ENCODE measurements at regions not wholly inside any gene's neighbourhood (a gene's known extent, or its start where the extent isn't known, plus 50 kb on each side); places are given as distances from the start of the nearest gene placed in this dataset.

- Histone ChIP-seq H4K91ac (ENCODE audit: low read length) (no peak overlapping the region), H2AFZ (ENCODE audit: low read depth, low read length) (no peak overlapping the region), H3K14ac (ENCODE audit: low read length in 2 of 2) (no peak overlapping the region), H3K9ac (ENCODE audit: low read length) (no peak overlapping the region), H3K27ac (ENCODE audit: low read length, poor library complexity, severe bottlenecking) (no peak overlapping the region), H3K36me3 (ENCODE audit: control insufficient read depth in 1 of 2, insufficient read depth in 2 of 2, low read depth in 1 of 2, low read length in 2 of 2) (no peaks in the 10 kb centered on the region), H3K9me3 (ENCODE audit: control insufficient read depth, low read length) (peaks cover 14% of the 10 kb centered on the region), H3K18ac (ENCODE audit: low read depth in 1 of 2, low read length in 2 of 2) (no peak overlapping the region), H2BK15ac (ENCODE audit: low read depth, poor library complexity, severe bottlenecking) (no peak overlapping the region), H4K8ac (ENCODE audit: low read length) (no peak overlapping the region), H3K27me3 (ENCODE audit: control insufficient read depth in 1 of 2, insufficient read depth in 1 of 2, low read length in 2 of 2) (no peaks in the 10 kb centered on the region), H2BK12ac (ENCODE audit: low read length in 2 of 2) (no peak overlapping the region), H2BK120ac (ENCODE audit: low read depth, low read length) (no peak overlapping the region), H3K23ac (ENCODE audit: low read length in 2 of 2) (no peak overlapping the region), H3K4me1 (ENCODE audit: control insufficient read depth, insufficient read depth, low read depth, low read length) (no peaks in the 10 kb centered on the region), H2BK5ac (ENCODE audit: low read depth, low read length, poor library complexity, severe bottlenecking) (no peak overlapping the region), H2AK5ac (ENCODE audit: low read length, severe bottlenecking) (no peak overlapping the region), H3K79me1 (replicated peaks; ENCODE audit: low read length, poor library complexity, severe bottlenecking) (no peaks in the 10 kb centered on the region), H3K4me2 (ENCODE audit: low read length, poor library complexity, severe bottlenecking) (no peak overlapping the region), H3K4me3 (ENCODE audit: insufficient read depth in 1 of 2, low read depth in 1 of 2, low read length in 2 of 2) (no peak overlapping the region), H3K4ac (ENCODE audit: low read depth in 1 of 2, low read length in 2 of 2) (no peak overlapping the region)
- no CpG with 5 or more reads among the region's 1 CpG for WGBS
- no peak for DNase-seq
These were observed 942.2 kb downstream of the REEP3 start for GRCh38 chr10:64463406-64463805.

- no peak overlapping the region for H2BK5ac ChIP-seq (ENCODE audit: low read depth, low read length, poor library complexity, severe bottlenecking)
- H2AK5ac ChIP-seq (ENCODE audit: low read length, severe bottlenecking) = no peak overlapping the region
- H3K4me2 ChIP-seq (ENCODE audit: low read length, poor library complexity, severe bottlenecking) = no peak overlapping the region
- no peak overlapping the region for H2BK12ac ChIP-seq (ENCODE audit: low read length in 2 of 2)
- H3K4me1 ChIP-seq (ENCODE audit: control insufficient read depth, insufficient read depth, low read depth, low read length) = no peaks in the 10 kb centered on the region
- no peak overlapping the region for H4K8ac ChIP-seq (ENCODE audit: low read length)
- H3K14ac ChIP-seq (ENCODE audit: low read length in 2 of 2) = no peak overlapping the region
- no peak for DNase-seq
- peaks cover 14% of the 10 kb centered on the region for H3K9me3 ChIP-seq (ENCODE audit: control insufficient read depth, low read length)
- no peaks in the 10 kb centered on the region for H3K36me3 ChIP-seq (ENCODE audit: control insufficient read depth in 1 of 2, insufficient read depth in 2 of 2, low read depth in 1 of 2, low read length in 2 of 2)
- no peak overlapping the region for H3K27ac ChIP-seq (ENCODE audit: low read length, poor library complexity, severe bottlenecking)
- no peak overlapping the region for H2AFZ ChIP-seq (ENCODE audit: low read depth, low read length)
- H3K9ac ChIP-seq (ENCODE audit: low read length) = no peak overlapping the region
- H3K79me1 ChIP-seq (replicated peaks; ENCODE audit: low read length, poor library complexity, severe bottlenecking) = no peaks in the 10 kb centered on the region
- no peak overlapping the region for H2BK120ac ChIP-seq (ENCODE audit: low read depth, low read length)
- no peak overlapping the region for H2BK15ac ChIP-seq (ENCODE audit: low read depth, poor library complexity, severe bottlenecking)
- no peak overlapping the region for H4K91ac ChIP-seq (ENCODE audit: low read length)
- no peak overlapping the region for H3K18ac ChIP-seq (ENCODE audit: low read depth in 1 of 2, low read length in 2 of 2)
- H3K23ac ChIP-seq (ENCODE audit: low read length in 2 of 2) = no peak overlapping the region
- H3K4me3 ChIP-seq (ENCODE audit: insufficient read depth in 1 of 2, low read depth in 1 of 2, low read length in 2 of 2) = no peak overlapping the region
- H3K4ac ChIP-seq (ENCODE audit: low read depth in 1 of 2, low read length in 2 of 2) = no peak overlapping the region
- H3K27me3 ChIP-seq (ENCODE audit: control insufficient read depth in 1 of 2, insufficient read depth in 1 of 2, low read length in 2 of 2) = no peaks in the 10 kb centered on the region
- no CpG with 5 or more reads among the region's 2 CpGs for WGBS
These were observed 944.5 kb downstream of the REEP3 start for GRCh38 chr10:64465653-64466052.

- Histone ChIP-seq H3K23ac (ENCODE audit: low read length in 2 of 2) (no peak overlapping the region), H2AK5ac (ENCODE audit: low read length, severe bottlenecking) (no peak overlapping the region), H4K8ac (ENCODE audit: low read length) (no peak overlapping the region), H3K4me3 (ENCODE audit: insufficient read depth in 1 of 2, low read depth in 1 of 2, low read length in 2 of 2) (no peak overlapping the region), H3K4me1 (ENCODE audit: control insufficient read depth, insufficient read depth, low read depth, low read length) (no peaks in the 10 kb centered on the region), H2AFZ (ENCODE audit: low read depth, low read length) (no peak overlapping the region), H2BK120ac (ENCODE audit: low read depth, low read length) (no peak overlapping the region), H4K91ac (ENCODE audit: low read length) (no peak overlapping the region), H3K9ac (ENCODE audit: low read length) (no peak overlapping the region), H3K9me3 (ENCODE audit: control insufficient read depth, low read length) (peaks cover 14% of the 10 kb centered on the region), H2BK15ac (ENCODE audit: low read depth, poor library complexity, severe bottlenecking) (no peak overlapping the region), H3K27me3 (ENCODE audit: control insufficient read depth in 1 of 2, insufficient read depth in 1 of 2, low read length in 2 of 2) (no peaks in the 10 kb centered on the region), H3K4ac (ENCODE audit: low read depth in 1 of 2, low read length in 2 of 2) (no peak overlapping the region), H2BK5ac (ENCODE audit: low read depth, low read length, poor library complexity, severe bottlenecking) (no peak overlapping the region), H3K36me3 (ENCODE audit: control insufficient read depth in 1 of 2, insufficient read depth in 2 of 2, low read depth in 1 of 2, low read length in 2 of 2) (no peaks in the 10 kb centered on the region), H3K27ac (ENCODE audit: low read length, poor library complexity, severe bottlenecking) (no peak overlapping the region), H3K14ac (ENCODE audit: low read length in 2 of 2) (no peak overlapping the region), H2BK12ac (ENCODE audit: low read length in 2 of 2) (no peak overlapping the region), H3K4me2 (ENCODE audit: low read length, poor library complexity, severe bottlenecking) (no peak overlapping the region), H3K79me1 (replicated peaks; ENCODE audit: low read length, poor library complexity, severe bottlenecking) (no peaks in the 10 kb centered on the region), H3K18ac (ENCODE audit: low read depth in 1 of 2, low read length in 2 of 2) (no peak overlapping the region)
- DNase-seq = no peak
- 96% methylated on average over 2 of the region's 2 CpGs for WGBS
These were observed 947.0 kb downstream of the REEP3 start for GRCh38 chr10:64468219-64468618.

- Histone ChIP-seq H3K4me3 (ENCODE audit: insufficient read depth in 1 of 2, low read depth in 1 of 2, low read length in 2 of 2) (no peak overlapping the region), H3K27ac (ENCODE audit: low read length, poor library complexity, severe bottlenecking) (no peak overlapping the region), H2BK12ac (ENCODE audit: low read length in 2 of 2) (no peak overlapping the region), H3K9me3 (ENCODE audit: control insufficient read depth, low read length) (no peaks in the 10 kb centered on the region), H3K36me3 (ENCODE audit: control insufficient read depth in 1 of 2, insufficient read depth in 2 of 2, low read depth in 1 of 2, low read length in 2 of 2) (no peaks in the 10 kb centered on the region), H3K23ac (ENCODE audit: low read length in 2 of 2) (no peak overlapping the region), H4K91ac (ENCODE audit: low read length) (no peak overlapping the region), H4K8ac (ENCODE audit: low read length) (no peak overlapping the region), H3K27me3 (ENCODE audit: control insufficient read depth in 1 of 2, insufficient read depth in 1 of 2, low read length in 2 of 2) (no peaks in the 10 kb centered on the region), H3K18ac (ENCODE audit: low read depth in 1 of 2, low read length in 2 of 2) (no peak overlapping the region), H3K4ac (ENCODE audit: low read depth in 1 of 2, low read length in 2 of 2) (no peak overlapping the region), H3K79me1 (replicated peaks; ENCODE audit: low read length, poor library complexity, severe bottlenecking) (no peaks in the 10 kb centered on the region), H2AFZ (ENCODE audit: low read depth, low read length) (no peak overlapping the region), H3K4me1 (ENCODE audit: control insufficient read depth, insufficient read depth, low read depth, low read length) (no peaks in the 10 kb centered on the region), H2BK15ac (ENCODE audit: low read depth, poor library complexity, severe bottlenecking) (no peak overlapping the region), H3K14ac (ENCODE audit: low read length in 2 of 2) (no peak overlapping the region), H2BK5ac (ENCODE audit: low read depth, low read length, poor library complexity, severe bottlenecking) (no peak overlapping the region), H2AK5ac (ENCODE audit: low read length, severe bottlenecking) (no peak overlapping the region), H2BK120ac (ENCODE audit: low read depth, low read length) (no peak overlapping the region), H3K9ac (ENCODE audit: low read length) (no peak overlapping the region), H3K4me2 (ENCODE audit: low read length, poor library complexity, severe bottlenecking) (no peak overlapping the region)
- DNase-seq = no peak
These were observed 955.3 kb downstream of the REEP3 start for GRCh38 chr10:64476506-64476905.

Data from mesenchymal stem cell (in vitro differentiated cells and primary cell).